ENCODE measurements at regions not wholly inside any gene's neighbourhood (a gene's known extent, or its start where the extent isn't known, plus 50 kb on each side); places are given as distances from the start of the nearest gene placed in this dataset.

- no peak for TF ChIP-seq CTCF (IDR thresholded peaks at IDR 0.05; ENCODE audit: insufficient read depth, low read depth, low read length)
- no peak for TF ChIP-seq EZH2 (IDR thresholded peaks at IDR 0.05; ENCODE audit: insufficient read depth, low read length)
Observed at GRCh38 chr1:221863635-221864034, 121.7 kb upstream of the DUSP10 start.
